ENCODE measurements at regions not wholly inside any gene's neighbourhood (a gene's known extent, or its start where the extent isn't known, plus 50 kb on each side); places are given as distances from the start of the nearest gene placed in this dataset.

- H3K9ac ChIP-seq (ENCODE audit: extremely low read depth, insufficient read length, low read length): no peak overlapping the region
- H4K8ac ChIP-seq (replicated peaks; ENCODE audit: insufficient read length, low read depth, low read length): no peak overlapping the region
- no peaks in the 10 kb centered on the region for H3K27me3 ChIP-seq (ENCODE audit: insufficient read depth, low read length)
- H3K23ac ChIP-seq (ENCODE audit: insufficient read length, low read depth, low read length): no peak overlapping the region
- no CpG with 5 or more reads among the region's 4 CpGs for WGBS (ENCODE audit: extremely low coverage, insufficient read length, low lambda C conversion rate)
- H3K27ac ChIP-seq (ENCODE audit: insufficient read length, low read depth, low read length): no peak overlapping the region
- no peak overlapping the region for H3T11ph ChIP-seq (ENCODE audit: low read length)
- no peak overlapping the region for H3K27ac Mint-ChIP-seq
- no peak overlapping the region for H3K14ac ChIP-seq (ENCODE audit: insufficient read depth, low read length)
- no peak overlapping the region for H2AFZ ChIP-seq (ENCODE audit: low read length)
- H3K36me3 Mint-ChIP-seq (ENCODE audit: insufficient read depth in 1 of 3, low read depth in 3 of 3): no peaks in the 10 kb centered on the region
- no peak overlapping the region for H3K4me2 ChIP-seq (ENCODE audit: insufficient read depth, insufficient read length, low read length)
- no peaks in the 10 kb centered on the region for H3K79me2 ChIP-seq (ENCODE audit: insufficient read depth, low read length)
- no peak overlapping the region for H2AK5ac ChIP-seq (ENCODE audit: insufficient read length, low read length)
- no peak overlapping the region for H2BK5ac ChIP-seq (ENCODE audit: insufficient read length, low read length)
- no peak overlapping the region for H3K18ac ChIP-seq (ENCODE audit: insufficient read length, low read depth, low read length)
- H3K4me1 Mint-ChIP-seq: peaks cover 10 to 16% of the 10 kb centered on the region in 2 experiments
- H2BK15ac ChIP-seq (ENCODE audit: low read depth, low read length): no peak overlapping the region
- no peak for DNase-seq
- no peak overlapping the region for H3K4me3 Mint-ChIP-seq
- no peak overlapping the region for H3K4ac ChIP-seq (ENCODE audit: low read depth, low read length)
- no peaks in the 10 kb centered on the region for H3K23me2 ChIP-seq (ENCODE audit: insufficient read length, low read depth, low read length, poor library complexity, severe bottlenecking)
- no peak overlapping the region for H3K56ac ChIP-seq (ENCODE audit: insufficient read length, low read depth, low read length)
- no peaks in the 10 kb centered on the region for H3K27me3 Mint-ChIP-seq (ENCODE audit: low read depth)
- no peaks in the 10 kb centered on the region for H3K9me3 Mint-ChIP-seq
- H2BK20ac ChIP-seq (ENCODE audit: low read depth, low read length, poor library complexity, severe bottlenecking): no peak overlapping the region
- H3K79me1 ChIP-seq (ENCODE audit: insufficient read depth, low read depth, low read length, poor library complexity, severe bottlenecking): no peaks in the 10 kb centered on the region
- H2BK120ac ChIP-seq (ENCODE audit: low read depth, low read length, poor library complexity, severe bottlenecking): no peak overlapping the region
- no peaks in the 10 kb centered on the region for H3K4me1 ChIP-seq (ENCODE audit: insufficient read depth, low read length)
- no peaks in the 10 kb centered on the region for H4K20me1 ChIP-seq (ENCODE audit: control insufficient read depth, insufficient read depth, insufficient read length)
- no peak overlapping the region for H4K91ac ChIP-seq (ENCODE audit: insufficient read length, low read depth, low read length)
- no peak for TF ChIP-seq CTCF (conservative IDR thresholded peaks at IDR 0.05)
- H4K5ac ChIP-seq (ENCODE audit: insufficient read length, low read depth, low read length): no peak overlapping the region
- no peaks in the 10 kb centered on the region for H3K9me3 ChIP-seq (ENCODE audit: control insufficient read depth, low read depth, low read length)
- no peak overlapping the region for H2BK12ac ChIP-seq (ENCODE audit: insufficient read length, low read depth, low read length)
These were observed 217.4 kb upstream of the HSF2 start for GRCh38 chr6:122182061-122182460.

Measured in H9 (cell line).